Mesodermal cell (in vitro differentiated cells): ENCODE measurements at regions not wholly inside any gene's neighbourhood (a gene's known extent, or its start where the extent isn't known, plus 50 kb on each side); places are given as distances from the start of the nearest gene placed in this dataset.
"Not testable (repeated sequence)": the region's sequence is repeated elsewhere in the genome, so short reads cannot be mapped to it uniquely, and the experiment has no call there.

ENCODE experiments used
- H3K27ac ChIP-seq: 2 replicates; pipeline ENCODE4 v1.7.0; 2013; ENCODE audit warnings: mild to moderate bottlenecking, low read depth, low read length, moderate library complexity; ENCODE audit not compliant: severe bottlenecking
- H3K36me3 ChIP-seq: 2 replicates; pipeline ENCODE4 v1.7.1; 2013; ENCODE audit warnings: mild to moderate bottlenecking, low read length, moderate library complexity; ENCODE audit not compliant: control insufficient read depth, insufficient read depth
- H3K4me1 ChIP-seq: one replicate; pipeline ENCODE4 v1.7.1; 2013; ENCODE audit warnings: mild to moderate bottlenecking, low read length; ENCODE audit not compliant: insufficient read depth, control insufficient read depth, poor library complexity, severe bottlenecking
- H3K4me3 ChIP-seq: 2 replicates; pipeline ENCODE4 v1.7.0; 2013; ENCODE audit warnings: low read length, control low read depth, mild to moderate bottlenecking; ENCODE audit not compliant: insufficient read depth, poor library complexity, severe bottlenecking; ENCODE audit errors: extremely low read depth
- H3K9me3 ChIP-seq: 2 replicates; pipeline ENCODE4 v1.7.1; 2013; ENCODE audit warnings: mild to moderate bottlenecking, low read length, moderate library complexity; ENCODE audit not compliant: control insufficient read depth
- WGBS, 2 experiments: methylation state at CpG; one replicate each; pipeline ENCODE4 v1.1.5; 2013; ENCODE audit warnings: missing lambda C conversion rate in 2 of 2; ENCODE audit not compliant: insufficient coverage in 2 of 2; 5-methylcytosine and 5-hydroxymethylcytosine counted together

GRCh38 chr9:17083258-17083657, 51.6 kb upstream of the CNTLN start:
- no peak overlapping the region for H3K27ac ChIP-seq
- no peaks in the 10 kb centered on the region for H3K36me3 ChIP-seq
- H3K4me3 ChIP-seq: no peak overlapping the region
- 100% methylated on average over 1 of the region's 7 CpGs for WGBS, 2 experiments
- H3K4me1 ChIP-seq: no peaks in the 10 kb centered on the region
- no peaks in the 10 kb centered on the region for H3K9me3 ChIP-seq

DNA sequence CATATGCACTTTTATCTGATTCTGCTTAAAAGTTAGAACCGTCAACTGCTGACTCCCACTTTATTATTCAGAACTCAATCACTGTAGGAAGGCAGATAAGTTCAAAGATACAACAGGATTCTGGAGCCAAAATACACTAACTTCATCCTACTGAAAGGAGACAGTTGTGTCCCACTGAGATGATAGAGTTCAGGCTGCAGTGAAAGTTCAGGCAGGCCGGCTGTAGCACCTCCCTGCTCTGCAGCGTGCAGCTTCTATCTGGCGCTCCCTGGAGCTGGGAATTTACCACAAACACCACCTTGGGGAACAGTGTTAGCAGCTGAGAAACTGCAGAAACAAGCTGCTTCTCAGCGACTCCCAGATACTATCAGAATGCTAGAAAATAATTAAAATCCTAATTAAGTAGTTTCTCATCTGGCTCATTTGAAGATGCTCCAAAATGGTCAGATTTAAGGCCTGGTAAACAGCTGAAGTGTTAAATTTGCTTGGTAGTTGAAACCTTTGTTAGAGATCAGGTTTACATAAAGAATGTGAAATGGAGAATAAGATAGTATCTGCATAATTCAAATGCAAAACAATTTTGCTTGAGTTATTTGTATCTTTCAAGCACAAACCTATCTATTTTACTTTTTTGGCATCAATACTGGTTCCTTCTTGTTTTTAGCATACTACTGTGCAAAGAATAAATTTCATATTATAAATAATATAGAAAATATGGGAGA, 52.3 kb upstream of the CNTLN start:
- H3K9me3 ChIP-seq: no peaks in the 10 kb centered on the region
- H3K4me3 ChIP-seq: no peak overlapping the region
- 0 to 7% methylated on average over 3 of the region's 5 CpGs for WGBS, 2 experiments

GRCh38 chr9:17081814-17082213, 53.0 kb upstream of the CNTLN start:
- Histone ChIP-seq H3K4me1 (no peaks in the 10 kb centered on the region), H3K27ac (no peak overlapping the region), H3K9me3 (no peaks in the 10 kb centered on the region), H3K36me3 (no peaks in the 10 kb centered on the region), H3K4me3 (no peak overlapping the region)
- 86% methylated on average over 1 of the region's 2 CpGs; no CpG with 5 or more reads in 1 of the 2 experiments for WGBS, 2 experiments

More for the DNA sequence above, 52.3 kb upstream of the CNTLN start:
- H3K36me3 ChIP-seq: no peaks in the 10 kb centered on the region
- no peaks in the 10 kb centered on the region for H3K4me1 ChIP-seq
- H3K27ac ChIP-seq: no peak overlapping the region

- Histone ChIP-seq H3K9me3 (no peaks in the 10 kb centered on the region), H3K36me3 (no peaks in the 10 kb centered on the region), H3K27ac (no peak overlapping the region), H3K4me3 (no peak overlapping the region), H3K4me1 (no peaks in the 10 kb centered on the region)
- 83% methylated on average over 7 to 8 of the region's 8 CpGs for WGBS, 2 experiments
These were observed 53.5 kb upstream of the CNTLN start for GRCh38 chr9:17081351-17081750.

DNA sequence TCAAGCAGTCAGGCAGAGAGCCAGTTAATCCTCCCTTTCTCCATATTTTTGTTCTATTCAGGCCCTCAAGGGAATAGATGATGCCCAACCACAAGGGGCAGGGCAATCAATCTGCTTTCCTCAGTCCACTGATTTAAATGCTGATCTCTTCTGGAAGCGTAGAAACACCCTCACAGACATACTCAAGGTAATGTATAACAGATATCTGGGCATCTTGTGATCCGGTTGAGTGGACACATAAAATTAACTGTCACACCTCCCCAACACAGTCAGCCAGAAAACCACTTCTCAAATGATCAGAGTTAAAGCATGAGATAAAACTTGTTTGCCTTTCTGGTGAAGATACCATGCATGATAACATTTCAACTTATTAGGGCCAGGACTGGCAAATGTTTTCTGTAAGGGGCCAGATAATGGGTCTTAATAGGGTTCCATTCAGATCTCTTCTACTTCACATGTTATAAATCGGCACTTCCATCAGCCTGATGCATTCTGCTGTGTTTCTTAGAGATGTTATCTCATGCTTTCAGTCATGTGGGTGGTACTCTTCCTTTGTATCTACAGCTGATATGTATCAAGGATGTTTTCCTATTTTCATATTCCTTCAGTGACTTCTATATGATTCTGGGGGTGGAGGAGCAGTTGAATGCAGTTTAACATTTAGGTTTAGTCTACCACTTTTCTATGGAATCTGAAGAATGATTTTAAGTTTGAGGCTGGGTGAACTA, 58.9 kb upstream of the CNTLN start:
- Histone ChIP-seq H3K27ac (no peak overlapping the region), H3K4me1 (no peaks in the 10 kb centered on the region), H3K4me3 (no peak overlapping the region), H3K9me3 (no peaks in the 10 kb centered on the region), H3K36me3 (no peaks in the 10 kb centered on the region)
- WGBS, 2 experiments: 100% methylated on average over 1 of the region's 3 CpGs; no CpG with 5 or more reads in 1 of the 2 experiments

GRCh38 chr9:17075146-17075757, 59.6 kb upstream of the CNTLN start:
- H3K9me3 ChIP-seq: no peaks in the 10 kb centered on the region
- WGBS, 2 experiments: 92 to 100% methylated on average over 2 of the region's 4 CpGs
- H3K36me3 ChIP-seq: no peaks in the 10 kb centered on the region
- no peaks in the 10 kb centered on the region for H3K4me1 ChIP-seq
- H3K27ac ChIP-seq: no peak overlapping the region
- no peak overlapping the region for H3K4me3 ChIP-seq

GRCh38 chr9:17072563-17072962, 62.3 kb upstream of the CNTLN start:
- H3K36me3 ChIP-seq, H3K4me1 ChIP-seq, H3K4me3 ChIP-seq, H3K9me3 ChIP-seq, H3K27ac ChIP-seq: not testable (repeated sequence)
- WGBS, 2 experiments: 88 to 100% methylated on average over 5 to 9 of the region's 22 CpGs

GRCh38 chr9:17068671-17069070, 66.2 kb upstream of the CNTLN start:
- 88 to 90% methylated on average over 3 of the region's 3 CpGs for WGBS, 2 experiments

DNA sequence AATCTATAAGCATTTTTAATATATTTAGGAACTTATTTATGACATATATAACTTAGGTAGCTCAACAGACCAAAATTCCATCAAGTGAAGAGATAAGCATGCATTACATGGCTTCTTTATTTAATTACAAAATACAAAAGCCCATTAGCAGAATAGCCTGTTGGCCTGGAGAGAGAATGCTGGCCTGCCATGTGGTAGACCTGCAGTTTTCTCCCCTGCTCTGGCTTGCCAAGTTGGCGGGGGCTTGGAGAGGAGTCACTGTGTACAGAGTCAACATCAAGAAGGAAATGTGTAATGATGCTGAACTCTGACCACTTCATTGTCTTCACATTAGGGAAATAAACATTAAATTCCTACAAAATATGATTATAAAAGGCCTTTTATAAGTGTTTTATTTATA, 69.8 kb upstream of the CNTLN start:
- no peak overlapping the region for H3K27ac ChIP-seq
- WGBS, 2 experiments: no CpG with 5 or more reads among the region's 1 CpG
- H3K4me3 ChIP-seq: no peak overlapping the region
- H3K9me3 ChIP-seq: no peaks in the 10 kb centered on the region
- H3K36me3 ChIP-seq: no peaks in the 10 kb centered on the region
- H3K4me1 ChIP-seq: no peaks in the 10 kb centered on the region

More at GRCh38 chr9:17068671-17069070, 66.2 kb upstream of the CNTLN start:
- no peaks in the 10 kb centered on the region for H3K4me1 ChIP-seq
- no peaks in the 10 kb centered on the region for H3K9me3 ChIP-seq
- no peak overlapping the region for H3K4me3 ChIP-seq
- H3K36me3 ChIP-seq: no peaks in the 10 kb centered on the region
- no peak overlapping the region for H3K27ac ChIP-seq

GRCh38 chr9:17064558-17064957, 70.3 kb upstream of the CNTLN start:
- 80% methylated on average over 1 of the region's 1 CpG; no CpG with 5 or more reads in 1 of the 2 experiments for WGBS, 2 experiments

More at GRCh38 chr9:17064558-17064957, 70.3 kb upstream of the CNTLN start:
- Histone ChIP-seq H3K4me3 (no peak overlapping the region), H3K27ac (no peak overlapping the region), H3K9me3 (no peaks in the 10 kb centered on the region), H3K4me1 (no peaks in the 10 kb centered on the region), H3K36me3 (no peaks in the 10 kb centered on the region)
